Karpas-422 (cell line): ENCODE measurements at regions not wholly inside any gene's neighbourhood (a gene's known extent, or its start where the extent isn't known, plus 50 kb on each side); places are given as distances from the start of the nearest gene placed in this dataset.
"Not testable (repeated sequence)": the region's sequence is repeated elsewhere in the genome, so short reads cannot be mapped to it uniquely, and the experiment has no call there.

Experiments
- DNase-seq: peaks from one replicate; pipeline ENCODE4 v3.0.0-alpha.2; 2015
- H2AFZ ChIP-seq: fragments of 200-600 bp; sonication (generic); 2 replicates; pipeline ENCODE4 v1.6.1; 2014; ENCODE audit warnings: antibody characterized with exemption, low read length, mixed read lengths
- H3K27ac ChIP-seq: fragments of 200-600 bp; sonication (generic); 2 replicates; pipeline ENCODE4 v1.5.1; 2014; ENCODE audit warnings: mild to moderate bottlenecking, low read length, moderate library complexity
- H3K27me3 ChIP-seq: fragments of 200-600 bp; sonication (generic); 2 replicates; pipeline ENCODE4 v1.6.1; 2014; ENCODE audit warnings: low read length, mixed read lengths
- H3K36me3 ChIP-seq: fragments of 200-600 bp; sonication (generic); 2 replicates; pipeline ENCODE4 v1.6.1; 2014; ENCODE audit warnings: low read length, mixed read lengths; ENCODE audit not compliant: insufficient read depth
- H3K4me1 ChIP-seq: fragments of 200-600 bp; sonication (generic); 2 replicates; pipeline ENCODE4 v1.6.1; 2014; ENCODE audit warnings: mild to moderate bottlenecking, low read length, mixed read lengths
- H3K4me2 ChIP-seq: fragments of 200-600 bp; sonication (generic); 2 replicates; pipeline ENCODE4 v1.6.1; 2014; ENCODE audit warnings: low read length, low read depth, mild to moderate bottlenecking; ENCODE audit not compliant: poor library complexity, severe bottlenecking
- H3K4me3 ChIP-seq: fragments of 200-600 bp; sonication (generic); 2 replicates; pipeline ENCODE4 v1.5.1; 2014; ENCODE audit warnings: mild to moderate bottlenecking, antibody characterized with exemption, low read length, mixed read lengths
- H3K79me2 ChIP-seq: fragments of 200-600 bp; sonication (generic); 2 replicates; pipeline ENCODE4 v1.6.1; 2014; ENCODE audit warnings: mild to moderate bottlenecking, low read length, mixed read lengths
- H3K9ac ChIP-seq: fragments of 200-600 bp; sonication (generic); 2 replicates; pipeline ENCODE4 v1.6.0; 2014; ENCODE audit warnings: low read length
- H3K9me2 ChIP-seq: fragments of 200-600 bp; sonication (generic), shearing (Covaris generic); replicated peaks from 2 replicates; pipeline ENCODE4 v1.6.0; 2014; ENCODE audit warnings: mild to moderate bottlenecking, low read length, moderate library complexity; ENCODE audit not compliant: insufficient read depth
- H3K9me3 ChIP-seq: fragments of 300-700, 200-600 bp; sonication (generic); 2 replicates; pipeline ENCODE4 v1.6.1; 2014; ENCODE audit warnings: low read length, mixed read lengths
- H4K20me1 ChIP-seq: fragments of 200-600 bp; sonication (generic); 2 replicates; pipeline ENCODE4 v1.6.1; 2014; ENCODE audit warnings: mild to moderate bottlenecking, antibody characterized with exemption, low read length, low read depth; ENCODE audit not compliant: insufficient read depth

GRCh38 chr6:14294270-14294951 lies 176.8 kb downstream of the CD83 start:
- Histone ChIP-seq H3K9me3 (no peaks in the 10 kb centered on the region), H2AFZ (no peak overlapping the region), H4K20me1 (no peaks in the 10 kb centered on the region), H3K9me2 (no peaks in the 10 kb centered on the region), H3K79me2 (no peaks in the 10 kb centered on the region), H3K9ac (no peak overlapping the region), H3K4me1 (no peaks in the 10 kb centered on the region), H3K27me3 (no peaks in the 10 kb centered on the region), H3K27ac (no peak overlapping the region), H3K4me3 (no peak overlapping the region), H3K36me3 (no peaks in the 10 kb centered on the region), H3K4me2 (no peak overlapping the region)
- no peak for DNase-seq

- H3K36me3 ChIP-seq, H3K4me1 ChIP-seq, H4K20me1 ChIP-seq, H3K4me2 ChIP-seq, H2AFZ ChIP-seq, H3K9ac ChIP-seq, H3K9me3 ChIP-seq, DNase-seq, H3K4me3 ChIP-seq, H3K27me3 ChIP-seq, H3K27ac ChIP-seq, H3K79me2 ChIP-seq, H3K9me2 ChIP-seq: not testable (repeated sequence)
These were observed 179.1 kb downstream of the CD83 start for GRCh38 chr6:14296698-14297097.

- H3K27me3 ChIP-seq, H3K36me3 ChIP-seq: not testable (repeated sequence)
These were observed 179.5 kb downstream of the CD83 start for GRCh38 chr6:14297118-14297517.

GRCh38 chr6:14300189-14300588 lies 182.6 kb downstream of the CD83 start:
- not testable (repeated sequence) for DNase-seq, H3K9me3 ChIP-seq, H4K20me1 ChIP-seq, H3K4me1 ChIP-seq, H2AFZ ChIP-seq, H3K9me2 ChIP-seq, H3K9ac ChIP-seq, H3K79me2 ChIP-seq, H3K27ac ChIP-seq, H3K4me2 ChIP-seq, H3K27me3 ChIP-seq, H3K4me3 ChIP-seq, H3K36me3 ChIP-seq

More at GRCh38 chr6:14297118-14297517, 179.5 kb downstream of the CD83 start:
- H3K4me3 ChIP-seq, H3K9me2 ChIP-seq, H3K9me3 ChIP-seq, H3K27ac ChIP-seq, H3K79me2 ChIP-seq, H4K20me1 ChIP-seq, H3K4me1 ChIP-seq, H3K4me2 ChIP-seq, H2AFZ ChIP-seq, H3K9ac ChIP-seq, DNase-seq: not testable (repeated sequence)

- not testable (repeated sequence) for H3K79me2 ChIP-seq, H3K27me3 ChIP-seq, H3K4me3 ChIP-seq, H3K9me2 ChIP-seq, H3K9ac ChIP-seq, H4K20me1 ChIP-seq, H3K27ac ChIP-seq, H3K4me1 ChIP-seq, H3K36me3 ChIP-seq, H3K4me2 ChIP-seq, H2AFZ ChIP-seq, DNase-seq, H3K9me3 ChIP-seq
These were observed 183.1 kb downstream of the CD83 start for GRCh38 chr6:14300721-14301120.

GRCh38 chr6:14301477-14301876 lies 183.9 kb downstream of the CD83 start:
- not testable (repeated sequence) for H2AFZ ChIP-seq, H3K36me3 ChIP-seq, H3K27ac ChIP-seq, DNase-seq, H4K20me1 ChIP-seq, H3K9me3 ChIP-seq, H3K4me2 ChIP-seq, H3K27me3 ChIP-seq, H3K79me2 ChIP-seq, H3K4me3 ChIP-seq, H3K4me1 ChIP-seq, H3K9me2 ChIP-seq, H3K9ac ChIP-seq

GRCh38 chr6:14305131-14305530 lies 187.6 kb downstream of the CD83 start:
- H4K20me1 ChIP-seq = no peaks in the 10 kb centered on the region
- H3K27ac ChIP-seq = no peak overlapping the region
- DNase-seq = no peak

GRCh38 chr6:14305624-14306023 lies 188.1 kb downstream of the CD83 start:
- H3K79me2 ChIP-seq = no peaks in the 10 kb centered on the region
- no peaks in the 10 kb centered on the region for H3K36me3 ChIP-seq
- no peak overlapping the region for H3K9ac ChIP-seq
- no peak for DNase-seq
- no peak overlapping the region for H2AFZ ChIP-seq
- H3K27ac ChIP-seq = no peak overlapping the region
- H3K9me2 ChIP-seq = no peaks in the 10 kb centered on the region
- H4K20me1 ChIP-seq = no peaks in the 10 kb centered on the region
- no peaks in the 10 kb centered on the region for H3K9me3 ChIP-seq
- no peak overlapping the region for H3K4me3 ChIP-seq
- H3K27me3 ChIP-seq = no peaks in the 10 kb centered on the region
- H3K4me2 ChIP-seq = no peak overlapping the region
- H3K4me1 ChIP-seq = no peaks in the 10 kb centered on the region

More at GRCh38 chr6:14305131-14305530, 187.6 kb downstream of the CD83 start:
- no peaks in the 10 kb centered on the region for H3K9me2 ChIP-seq
- no peaks in the 10 kb centered on the region for H3K79me2 ChIP-seq
- H3K9ac ChIP-seq = no peak overlapping the region
- no peak overlapping the region for H3K4me2 ChIP-seq
- H3K4me1 ChIP-seq = no peaks in the 10 kb centered on the region
- H2AFZ ChIP-seq = no peak overlapping the region
- no peak overlapping the region for H3K4me3 ChIP-seq
- no peaks in the 10 kb centered on the region for H3K9me3 ChIP-seq
- H3K27me3 ChIP-seq = no peaks in the 10 kb centered on the region
- H3K36me3 ChIP-seq = no peaks in the 10 kb centered on the region
